ENCODE measurements at regions not wholly inside any gene's neighbourhood (a gene's known extent, or its start where the extent isn't known, plus 50 kb on each side); places are given as distances from the start of the nearest gene placed in this dataset.

GRCh38 chr1:177732178-177732577 is 237.7 kb downstream of the SEC16B start:
- TF ChIP-seq CTCF (conservative IDR thresholded peaks at IDR 0.05; ENCODE audit: low read depth, low read length) (no peak), EZH2 (IDR thresholded peaks at IDR 0.05; ENCODE audit: low read length, unreplicated experiment) (no peak)

All from PC-3 (cell line).